ENCODE measurements at regions not wholly inside any gene's neighbourhood (a gene's known extent, or its start where the extent isn't known, plus 50 kb on each side); places are given as distances from the start of the nearest gene placed in this dataset.

DNA sequence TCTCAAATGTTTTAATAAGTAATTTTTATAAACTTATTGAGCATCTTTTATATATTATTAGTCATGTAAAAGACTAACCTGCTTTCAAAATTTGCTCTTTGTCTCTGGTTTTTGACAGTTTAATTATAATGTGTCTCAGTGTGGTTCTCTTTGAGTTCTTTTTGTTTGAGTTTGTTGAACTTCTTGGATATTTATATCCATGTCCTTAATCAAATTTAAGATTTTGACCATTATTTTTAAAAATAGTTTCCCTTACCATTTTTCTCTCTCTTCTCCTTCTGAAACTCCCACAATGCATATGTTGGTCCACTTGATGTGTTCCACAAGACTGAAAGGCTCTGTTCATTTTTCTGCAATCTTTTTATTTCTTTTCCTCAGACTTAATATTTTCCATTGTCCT is 366.1 kb upstream of the GOLIM4 start:
- DNase-seq (ENCODE audit: low read depth, low spot score): no peak
- Histone ChIP-seq H3K9ac (ENCODE audit: insufficient read length) (no peak overlapping the region), H3K27ac (no peak overlapping the region), H3K36me3 (ENCODE audit: insufficient read depth, low read length) (no peaks in the 10 kb centered on the region), H3K9me3 (ENCODE audit: low read depth, low read length) (no peaks in the 10 kb centered on the region), H3K4me3 (no peak overlapping the region)
- TF ChIP-seq FOXP2 (optimal IDR thresholded peaks at IDR 0.05; ENCODE audit: control extremely low read depth, extremely low read length, insufficient read depth) (no peak), POLR2AphosphoS5 (IDR thresholded peaks at IDR 0.05; ENCODE audit: borderline replicate concordance, low read depth, low read length) (no peak), EZH2 (IDR thresholded peaks at IDR 0.05) (no peak)

DNA sequence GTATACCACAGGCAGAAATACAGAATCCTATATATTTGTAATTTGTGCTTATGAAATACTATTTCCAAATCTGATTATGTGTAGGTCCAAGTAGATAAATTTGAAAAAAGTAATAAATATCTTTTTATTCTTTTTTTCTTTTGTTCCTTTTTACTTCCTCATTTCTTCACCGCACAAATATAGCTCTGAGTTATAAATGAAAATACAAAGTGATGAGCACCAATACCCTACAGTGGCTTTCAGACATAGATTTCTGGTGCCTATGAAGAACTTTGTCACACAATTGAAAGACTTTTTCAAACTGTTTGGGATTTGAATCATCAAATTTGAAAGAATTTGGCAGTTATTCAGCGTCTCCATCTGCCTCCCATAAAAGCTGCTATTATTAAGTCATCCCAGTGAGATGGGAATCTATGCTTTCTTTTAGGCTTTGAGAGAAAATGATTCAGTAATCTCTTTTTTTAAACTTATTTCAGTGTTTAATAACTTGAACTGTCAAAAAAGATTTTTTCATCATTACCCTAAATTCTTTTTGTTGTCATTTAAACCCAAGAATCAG is 363.6 kb upstream of the GOLIM4 start:
- no peaks in the 10 kb centered on the region for H3K36me3 ChIP-seq (ENCODE audit: insufficient read depth, low read length)
- no peak overlapping the region for H3K4me3 ChIP-seq
- H3K9me3 ChIP-seq (ENCODE audit: low read depth, low read length): no peaks in the 10 kb centered on the region
- DNase-seq (ENCODE audit: low read depth, low spot score): no peak
- H3K27ac ChIP-seq: no peak overlapping the region
- no peak for TF ChIP-seq POLR2AphosphoS5 (IDR thresholded peaks at IDR 0.05; ENCODE audit: borderline replicate concordance, low read depth, low read length)
- no peak for TF ChIP-seq EZH2 (IDR thresholded peaks at IDR 0.05)
- no peak for TF ChIP-seq FOXP2 (optimal IDR thresholded peaks at IDR 0.05; ENCODE audit: control extremely low read depth, extremely low read length, insufficient read depth)
- no peak overlapping the region for H3K9ac ChIP-seq (ENCODE audit: insufficient read length)

DNA sequence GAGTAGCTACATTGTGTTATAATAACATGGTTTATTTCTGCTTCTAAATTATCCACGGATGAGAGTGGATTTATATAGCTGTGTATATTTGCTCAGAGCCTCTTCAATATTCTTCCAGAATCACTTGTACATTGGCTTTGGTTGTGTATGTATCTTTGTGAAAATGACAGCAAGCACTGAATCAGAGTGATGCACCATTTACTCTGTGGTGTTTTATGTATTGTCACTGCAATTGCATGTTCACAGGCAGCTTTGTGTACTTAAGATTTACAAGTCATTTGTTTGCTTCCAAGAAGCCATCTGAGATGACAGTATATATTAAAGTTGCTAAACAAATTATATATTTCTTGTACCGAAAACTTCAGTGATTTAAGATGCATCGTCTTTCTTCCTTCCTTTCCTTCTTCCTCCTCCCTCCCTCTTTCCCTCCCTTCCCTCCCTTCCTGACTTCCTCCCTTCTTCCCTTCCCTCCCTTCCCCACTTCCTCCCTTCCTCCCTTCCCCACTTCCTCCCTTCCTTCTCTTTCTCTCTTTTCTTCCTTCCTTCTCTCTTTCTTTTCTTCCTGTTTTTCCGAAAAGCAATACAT is 362.3 kb upstream of the GOLIM4 start:
- no peak for DNase-seq (ENCODE audit: low read depth, low spot score)
- H3K36me3 ChIP-seq (ENCODE audit: insufficient read depth, low read length): no peaks in the 10 kb centered on the region
- H3K4me3 ChIP-seq: no peak overlapping the region
- H3K27ac ChIP-seq: no peak overlapping the region
- TF ChIP-seq EZH2 (IDR thresholded peaks at IDR 0.05): no peak
- no peak for TF ChIP-seq POLR2AphosphoS5 (IDR thresholded peaks at IDR 0.05; ENCODE audit: borderline replicate concordance, low read depth, low read length)
- TF ChIP-seq FOXP2 (optimal IDR thresholded peaks at IDR 0.05; ENCODE audit: control extremely low read depth, extremely low read length, insufficient read depth): no peak
- no peaks in the 10 kb centered on the region for H3K9me3 ChIP-seq (ENCODE audit: low read depth, low read length)
- no peak overlapping the region for H3K9ac ChIP-seq (ENCODE audit: insufficient read length)

DNA sequence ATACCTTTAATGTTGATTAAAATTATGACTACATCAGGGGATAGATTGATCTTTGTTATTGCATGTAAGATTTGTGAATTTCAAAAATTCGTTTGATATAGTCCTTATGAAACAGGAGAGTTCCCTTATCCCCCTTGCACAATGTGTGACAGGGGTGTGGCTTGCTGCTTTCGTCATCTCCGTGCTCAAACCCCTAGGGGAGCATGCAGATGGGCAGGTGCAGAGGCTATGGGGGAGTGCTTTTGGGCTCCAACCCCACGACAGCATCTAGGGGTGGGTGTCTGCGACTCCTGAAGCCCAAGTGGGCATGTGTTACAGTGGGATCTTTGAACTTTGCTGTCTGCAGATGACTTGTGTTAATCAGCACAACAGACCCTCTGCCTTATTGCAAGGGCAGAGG is 360.1 kb upstream of the GOLIM4 start:
- Histone ChIP-seq H3K27ac (no peak overlapping the region), H3K4me3 (no peak overlapping the region), H3K9ac (ENCODE audit: insufficient read length) (no peak overlapping the region), H3K36me3 (ENCODE audit: insufficient read depth, low read length) (no peaks in the 10 kb centered on the region), H3K9me3 (ENCODE audit: low read depth, low read length) (no peaks in the 10 kb centered on the region)
- TF ChIP-seq FOXP2 (optimal IDR thresholded peaks at IDR 0.05; ENCODE audit: control extremely low read depth, extremely low read length, insufficient read depth) (no peak), POLR2AphosphoS5 (IDR thresholded peaks at IDR 0.05; ENCODE audit: borderline replicate concordance, low read depth, low read length) (no peak), EZH2 (IDR thresholded peaks at IDR 0.05) (no peak)
- no peak for DNase-seq (ENCODE audit: low read depth, low spot score)

DNA sequence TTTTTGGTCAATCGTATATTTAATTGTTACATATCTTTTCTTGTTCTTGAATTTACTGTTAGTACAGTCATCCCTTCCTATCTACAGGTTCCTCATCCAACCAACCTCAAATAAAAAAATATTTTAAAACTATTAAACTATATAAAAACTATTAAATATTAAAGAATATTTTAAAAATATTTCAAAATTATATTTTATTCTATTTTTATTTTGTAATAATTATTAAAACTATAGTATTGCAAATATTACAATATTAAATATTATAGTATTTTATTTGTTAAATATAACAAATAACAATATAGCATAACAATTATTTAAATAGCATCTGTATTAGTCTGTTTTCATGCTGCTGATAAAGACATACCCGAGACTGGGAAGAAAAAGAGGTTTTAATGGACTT is 357.9 kb upstream of the GOLIM4 start:
- Histone ChIP-seq H3K36me3 (ENCODE audit: insufficient read depth, low read length) (no peaks in the 10 kb centered on the region), H3K9ac (ENCODE audit: insufficient read length) (no peak overlapping the region), H3K9me3 (ENCODE audit: low read depth, low read length) (no peaks in the 10 kb centered on the region), H3K27ac (no peak overlapping the region), H3K4me3 (no peak overlapping the region)
- DNase-seq (ENCODE audit: low read depth, low spot score): no peak
- TF ChIP-seq POLR2AphosphoS5 (IDR thresholded peaks at IDR 0.05; ENCODE audit: borderline replicate concordance, low read depth, low read length) (no peak), EZH2 (IDR thresholded peaks at IDR 0.05) (no peak), FOXP2 (optimal IDR thresholded peaks at IDR 0.05; ENCODE audit: control extremely low read depth, extremely low read length, insufficient read depth) (no peak)

DNA sequence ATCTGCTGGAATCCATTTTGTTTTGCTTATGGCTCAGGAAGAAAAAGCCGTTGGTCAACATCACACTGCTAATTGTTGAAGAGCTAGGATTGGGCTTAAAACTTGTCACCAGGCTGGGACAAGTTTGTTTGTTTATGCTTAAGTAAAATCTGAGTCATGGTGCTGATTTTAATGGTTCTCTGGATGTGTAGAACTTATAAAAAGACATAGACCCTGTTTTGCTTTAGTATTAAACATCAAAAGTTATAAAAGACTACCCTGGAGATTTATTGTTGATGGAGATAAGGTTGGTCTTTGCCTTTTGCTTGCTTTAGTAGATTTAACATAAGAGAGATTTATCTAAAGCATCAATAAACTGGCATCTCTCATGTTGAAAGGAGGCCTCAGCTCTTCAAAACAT is 348.2 kb upstream of the GOLIM4 start:
- Histone ChIP-seq H3K9ac (ENCODE audit: insufficient read length) (no peak overlapping the region), H3K9me3 (ENCODE audit: low read depth, low read length) (no peaks in the 10 kb centered on the region), H3K36me3 (ENCODE audit: insufficient read depth, low read length) (no peaks in the 10 kb centered on the region), H3K27ac (no peak overlapping the region), H3K4me3 (no peak overlapping the region)
- DNase-seq (ENCODE audit: low read depth, low spot score): no peak
- TF ChIP-seq EZH2 (IDR thresholded peaks at IDR 0.05): no peak
- TF ChIP-seq FOXP2 (optimal IDR thresholded peaks at IDR 0.05; ENCODE audit: control extremely low read depth, extremely low read length, insufficient read depth): no peak
- TF ChIP-seq POLR2AphosphoS5 (IDR thresholded peaks at IDR 0.05; ENCODE audit: borderline replicate concordance, low read depth, low read length): no peak

DNA sequence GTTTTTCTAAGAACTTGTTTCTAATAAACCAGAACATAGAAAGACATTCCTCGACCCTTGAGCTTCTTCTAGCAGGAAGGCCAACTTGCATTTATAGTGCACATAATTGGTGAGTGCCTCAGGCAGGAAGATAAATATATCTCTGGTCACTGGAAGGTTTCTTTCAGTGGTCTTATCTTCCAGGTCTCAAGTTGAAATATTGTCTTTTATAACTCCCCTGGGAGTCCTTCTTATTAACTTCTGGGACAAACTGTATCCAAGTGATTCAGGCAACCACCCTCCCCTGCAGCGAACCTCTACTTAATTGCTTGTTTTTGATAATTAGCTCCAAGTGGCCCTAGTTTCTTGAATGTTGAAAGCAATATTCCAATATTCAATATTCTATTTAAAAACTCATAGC is 346.8 kb upstream of the GOLIM4 start:
- Histone ChIP-seq H3K9me3 (ENCODE audit: low read depth, low read length) (no peaks in the 10 kb centered on the region), H3K9ac (ENCODE audit: insufficient read length) (no peak overlapping the region), H3K36me3 (ENCODE audit: insufficient read depth, low read length) (no peaks in the 10 kb centered on the region), H3K4me3 (no peak overlapping the region), H3K27ac (no peak overlapping the region)
- no peak for DNase-seq (ENCODE audit: low read depth, low spot score)
- TF ChIP-seq EZH2 (IDR thresholded peaks at IDR 0.05) (no peak), FOXP2 (optimal IDR thresholded peaks at IDR 0.05; ENCODE audit: control extremely low read depth, extremely low read length, insufficient read depth) (no peak), POLR2AphosphoS5 (IDR thresholded peaks at IDR 0.05; ENCODE audit: borderline replicate concordance, low read depth, low read length) (no peak)

DNA sequence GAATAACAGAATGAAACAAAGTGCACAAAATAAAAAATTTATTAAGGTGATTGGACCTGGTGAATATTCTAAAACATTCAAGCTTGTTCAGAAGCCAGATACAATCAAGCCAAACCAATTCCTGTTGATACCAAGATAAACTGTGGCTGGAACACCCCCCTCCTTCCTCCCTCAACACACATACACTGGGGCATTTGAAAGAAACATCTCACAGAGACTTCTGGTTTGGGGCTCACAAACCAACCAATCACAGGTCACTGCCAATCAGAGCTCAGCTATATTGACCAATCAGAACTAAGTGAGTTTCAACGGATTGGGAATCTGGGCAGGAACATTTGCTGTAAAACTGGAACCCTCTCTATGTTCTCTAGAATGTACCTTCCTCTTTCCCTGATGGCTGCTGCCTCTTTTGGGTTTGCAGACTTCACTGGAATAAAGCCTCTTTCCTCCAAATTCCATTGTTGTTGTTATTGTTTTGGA is 340.6 kb upstream of the GOLIM4 start:
- H3K9ac ChIP-seq (ENCODE audit: insufficient read length): no peak overlapping the region
- no peak overlapping the region for H3K4me3 ChIP-seq
- DNase-seq (ENCODE audit: low read depth, low spot score): no peak
- no peaks in the 10 kb centered on the region for H3K36me3 ChIP-seq (ENCODE audit: insufficient read depth, low read length)
- TF ChIP-seq POLR2AphosphoS5 (IDR thresholded peaks at IDR 0.05; ENCODE audit: borderline replicate concordance, low read depth, low read length): no peak
- no peak for TF ChIP-seq FOXP2 (optimal IDR thresholded peaks at IDR 0.05; ENCODE audit: control extremely low read depth, extremely low read length, insufficient read depth)
- TF ChIP-seq EZH2 (IDR thresholded peaks at IDR 0.05): no peak
- H3K27ac ChIP-seq: no peak overlapping the region
- no peaks in the 10 kb centered on the region for H3K9me3 ChIP-seq (ENCODE audit: low read depth, low read length)

DNA sequence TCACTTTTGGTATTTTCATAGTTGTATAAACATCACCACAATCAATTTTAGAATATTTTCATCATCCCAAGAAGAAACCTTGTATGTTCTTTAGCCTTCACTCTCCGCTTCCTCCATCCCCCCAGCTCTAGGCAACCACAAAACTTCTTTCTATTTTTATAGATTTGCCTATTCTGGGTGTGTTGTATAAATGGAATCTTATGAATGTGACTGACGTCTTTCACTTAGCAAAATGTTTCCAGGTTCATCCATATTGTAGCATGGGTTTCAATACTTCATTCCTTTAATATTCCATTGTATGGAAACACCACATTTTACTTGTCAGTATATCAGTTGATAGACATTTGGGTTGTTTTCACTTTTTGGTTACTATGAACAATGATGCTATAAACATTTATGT is 335.8 kb upstream of the GOLIM4 start:
- Histone ChIP-seq H3K4me3 (no peak overlapping the region), H3K36me3 (ENCODE audit: insufficient read depth, low read length) (no peaks in the 10 kb centered on the region), H3K9ac (ENCODE audit: insufficient read length) (no peak overlapping the region), H3K9me3 (ENCODE audit: low read depth, low read length) (no peaks in the 10 kb centered on the region), H3K27ac (no peak overlapping the region)
- no peak for DNase-seq (ENCODE audit: low read depth, low spot score)
- TF ChIP-seq FOXP2 (optimal IDR thresholded peaks at IDR 0.05; ENCODE audit: control extremely low read depth, extremely low read length, insufficient read depth): no peak
- no peak for TF ChIP-seq EZH2 (IDR thresholded peaks at IDR 0.05)
- TF ChIP-seq POLR2AphosphoS5 (IDR thresholded peaks at IDR 0.05; ENCODE audit: borderline replicate concordance, low read depth, low read length): no peak
